Ovary (tissue), 3 donors: ENCODE measurements at regions not wholly inside any gene's neighbourhood (a gene's known extent, or its start where the extent isn't known, plus 50 kb on each side); places are given as distances from the start of the nearest gene placed in this dataset.
"Not testable (repeated sequence)": the region's sequence is repeated elsewhere in the genome, so short reads cannot be mapped to it uniquely, and the experiment has no call there.

Experiments
- CTCF ChIP-seq, 3 donors: fragments of 450-650 bp in 2 of 3; fragments of 200-600 bp in 1 of 3; IDR thresholded peaks; one replicate each; pipeline versions ENCODE4 v1.5.1 to v1.8.0; 2016 to 2022; ENCODE audit warnings: antibody characterized with exemption in 3 of 3, mild to moderate bottlenecking in 1 of 3
- POLR2A ChIP-seq: fragments of 450-650 bp; IDR thresholded peaks from one replicate; pipeline ENCODE4 v1.6.1; 2017; ENCODE audit warnings: antibody characterized with exemption, mild to moderate bottlenecking, moderate library complexity
- donor health status: DM: no; HTN: no; CAD: no.

GRCh38 chr11:89648996-89649395, 61.1 kb upstream of the TRIM77 start:
- TF ChIP-seq CTCF (IDR thresholded peaks at IDR 0.05); POLR2A: not testable (repeated sequence)
